Choroid plexus epithelial cell (primary cell): ENCODE measurements at regions not wholly inside any gene's neighbourhood (a gene's known extent, or its start where the extent isn't known, plus 50 kb on each side); places are given as distances from the start of the nearest gene placed in this dataset.
"Not testable (repeated sequence)": the region's sequence is repeated elsewhere in the genome, so short reads cannot be mapped to it uniquely, and the experiment has no call there.

ENCODE experiments used
- DNase-seq: peaks from one replicate; pipeline ENCODE4 v3.0.0-alpha.2; 2010; ENCODE audit warnings: low read depth
- H3K4me3 ChIP-seq: 2 replicates; pipeline ENCODE4 v1.5.1; 2011; ENCODE audit warnings: low read depth, mild to moderate bottlenecking, control low read depth, low read length, moderate library complexity
- CTCF ChIP-seq: conservative IDR thresholded peaks from 2 replicates; pipeline ENCODE4 v1.5.1; 2011; ENCODE audit warnings: low read depth, mild to moderate bottlenecking, control low read depth, inconsistent platforms, low read length, moderate library complexity

GRCh38 chr15:59794229-59794886, 105.2 kb upstream of the BNIP2 start:
- TF ChIP-seq CTCF, result no peak
- no peak overlapping the region for H3K4me3 ChIP-seq

GRCh38 chr15:59792359-59792758, 103.2 kb upstream of the BNIP2 start:
- no peak overlapping the region for H3K4me3 ChIP-seq
- no peak for TF ChIP-seq CTCF
- DNase-seq, result no peak

More at GRCh38 chr15:59794229-59794886, 105.2 kb upstream of the BNIP2 start:
- DNase-seq, result no peak

GRCh38 chr15:59791755-59792154, 102.6 kb upstream of the BNIP2 start:
- TF ChIP-seq CTCF, result no peak
- no peak overlapping the region for H3K4me3 ChIP-seq
- no peak for DNase-seq

GRCh38 chr15:59791079-59791478, 102.0 kb upstream of the BNIP2 start:
- TF ChIP-seq CTCF, result no peak
- no peak overlapping the region for H3K4me3 ChIP-seq
- no peak for DNase-seq

GRCh38 chr15:59786466-59786865, 97.3 kb upstream of the BNIP2 start:
- DNase-seq, H3K4me3 ChIP-seq: not testable (repeated sequence)

- not testable (repeated sequence) for H3K4me3 ChIP-seq, DNase-seq
Measured at GRCh38 chr15:59785981-59786380, 96.9 kb upstream of the BNIP2 start.

GRCh38 chr15:59783774-59784520, 94.8 kb upstream of the BNIP2 start:
- not testable (repeated sequence) for DNase-seq, H3K4me3 ChIP-seq

GRCh38 chr15:59779110-59779509, 90.0 kb upstream of the BNIP2 start:
- no peak for DNase-seq
- no peak for TF ChIP-seq CTCF
- H3K4me3 ChIP-seq, result no peak overlapping the region
